Mucosa of descending colon (tissue), 3 donors: ENCODE measurements at regions not wholly inside any gene's neighbourhood (a gene's known extent, or its start where the extent isn't known, plus 50 kb on each side); places are given as distances from the start of the nearest gene placed in this dataset.

Source experiments
- ATAC-seq: fragments of 200-7000 bp; cut with Tn5 transposase; one replicate; pipeline ENCODE4 v1.9.1; 2020; ENCODE audit warnings: mild to moderate bottlenecking, moderate library complexity
- DNase-seq, 3 donors: peaks; one replicate each; pipeline ENCODE4 v3.0.0-alpha.2; 2020
- H3K36me3 ChIP-seq: fragments of 200-600 bp; one replicate; pipeline ENCODE4 v1.8.0; 2021; ENCODE audit warnings: low read depth, mild to moderate bottlenecking
- H3K4me1 ChIP-seq: fragments of 200-600 bp; one replicate; pipeline ENCODE4 v1.8.0; 2021; ENCODE audit warnings: low read depth, mild to moderate bottlenecking
- H3K4me3 ChIP-seq: fragments of 200-600 bp; one replicate; pipeline ENCODE4 v1.8.0; 2021; ENCODE audit warnings: mild to moderate bottlenecking
- H3K9me3 ChIP-seq: fragments of 200-600 bp; one replicate; pipeline ENCODE4 v1.8.0; 2021; ENCODE audit warnings: mild to moderate bottlenecking
- intact Hi-C, 2 donors: fragments of 100-400 bp; cut with DNase I in 1 of 2; cut with micrococcal nuclease in 1 of 2; formaldehyde crosslinking; loops; one replicate each; pipeline versions ENCODE4 v1.11.0 to v1.11.1; 2022; cut with DNase I, micrococcal nuclease
- TF ChIP-seq, protein P1 (sequence below): fragments of 200-600 bp; IDR thresholded peaks from one replicate; pipeline ENCODE4 v1.8.0; 2022; ENCODE audit warnings: antibody characterized with exemption, mild to moderate bottlenecking
- donor health status: DM: no; HTN: no; CAD: no; lungs with moderate emphysema.
- donor health status: DM: no; HTN: no; CAD: no.
- donor health status: DM: no; HTN: yes; CAD: no.

GRCh38 chr2:6043238-6043637, 351.1 kb downstream of the SOX11 start:
- no peak overlapping the region for H3K4me3 ChIP-seq
- no peak for DNase-seq
- no peak for ATAC-seq
- H3K36me3 ChIP-seq, result no peaks in the 10 kb centered on the region
- intact Hi-C loops, result no loop called here
- TF ChIP-seq, protein P1, sequence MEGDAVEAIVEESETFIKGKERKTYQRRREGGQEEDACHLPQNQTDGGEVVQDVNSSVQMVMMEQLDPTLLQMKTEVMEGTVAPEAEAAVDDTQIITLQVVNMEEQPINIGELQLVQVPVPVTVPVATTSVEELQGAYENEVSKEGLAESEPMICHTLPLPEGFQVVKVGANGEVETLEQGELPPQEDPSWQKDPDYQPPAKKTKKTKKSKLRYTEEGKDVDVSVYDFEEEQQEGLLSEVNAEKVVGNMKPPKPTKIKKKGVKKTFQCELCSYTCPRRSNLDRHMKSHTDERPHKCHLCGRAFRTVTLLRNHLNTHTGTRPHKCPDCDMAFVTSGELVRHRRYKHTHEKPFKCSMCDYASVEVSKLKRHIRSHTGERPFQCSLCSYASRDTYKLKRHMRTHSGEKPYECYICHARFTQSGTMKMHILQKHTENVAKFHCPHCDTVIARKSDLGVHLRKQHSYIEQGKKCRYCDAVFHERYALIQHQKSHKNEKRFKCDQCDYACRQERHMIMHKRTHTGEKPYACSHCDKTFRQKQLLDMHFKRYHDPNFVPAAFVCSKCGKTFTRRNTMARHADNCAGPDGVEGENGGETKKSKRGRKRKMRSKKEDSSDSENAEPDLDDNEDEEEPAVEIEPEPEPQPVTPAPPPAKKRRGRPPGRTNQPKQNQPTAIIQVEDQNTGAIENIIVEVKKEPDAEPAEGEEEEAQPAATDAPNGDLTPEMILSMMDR, result no peak
- H3K4me1 ChIP-seq, result no peaks in the 10 kb centered on the region
- H3K9me3 ChIP-seq, result no peaks in the 10 kb centered on the region

DNA sequence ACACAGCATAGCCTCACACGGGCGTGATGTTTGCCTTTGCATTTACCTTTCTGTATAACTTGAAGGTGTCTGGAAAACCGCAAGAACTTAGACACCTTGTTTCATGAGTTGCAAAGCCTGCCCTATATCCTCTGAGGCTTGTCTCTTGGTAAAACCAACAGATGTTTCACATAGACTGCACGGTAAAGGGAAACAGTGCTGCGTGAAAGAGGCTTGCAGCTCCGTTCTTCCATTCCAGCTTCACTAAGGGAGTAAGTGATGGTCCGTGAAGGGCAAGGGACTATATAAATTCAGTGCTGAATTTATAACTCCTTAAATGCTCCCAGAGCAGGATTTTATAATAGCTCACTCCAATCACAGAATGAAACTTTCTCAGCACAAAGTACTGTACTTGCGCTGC, 360.5 kb downstream of the SOX11 start:
- ATAC-seq, result no peak
- Histone ChIP-seq H3K4me1 (no peaks in the 10 kb centered on the region), H3K9me3 (no peaks in the 10 kb centered on the region), H3K36me3 (no peaks in the 10 kb centered on the region), H3K4me3 (no peak overlapping the region)
- no peak for DNase-seq
- TF ChIP-seq, protein P1, result no peak
- intact Hi-C loops, result no loop called here

GRCh38 chr2:6053743-6054142, 361.6 kb downstream of the SOX11 start:
- Histone ChIP-seq H3K36me3 (no peaks in the 10 kb centered on the region), H3K9me3 (no peaks in the 10 kb centered on the region), H3K4me3 (no peak overlapping the region), H3K4me1 (no peaks in the 10 kb centered on the region)
- ATAC-seq, result no peak
- TF ChIP-seq, protein P1, result no peak
- intact Hi-C loops, result no loop called here
- DNase-seq, result no peak

DNA sequence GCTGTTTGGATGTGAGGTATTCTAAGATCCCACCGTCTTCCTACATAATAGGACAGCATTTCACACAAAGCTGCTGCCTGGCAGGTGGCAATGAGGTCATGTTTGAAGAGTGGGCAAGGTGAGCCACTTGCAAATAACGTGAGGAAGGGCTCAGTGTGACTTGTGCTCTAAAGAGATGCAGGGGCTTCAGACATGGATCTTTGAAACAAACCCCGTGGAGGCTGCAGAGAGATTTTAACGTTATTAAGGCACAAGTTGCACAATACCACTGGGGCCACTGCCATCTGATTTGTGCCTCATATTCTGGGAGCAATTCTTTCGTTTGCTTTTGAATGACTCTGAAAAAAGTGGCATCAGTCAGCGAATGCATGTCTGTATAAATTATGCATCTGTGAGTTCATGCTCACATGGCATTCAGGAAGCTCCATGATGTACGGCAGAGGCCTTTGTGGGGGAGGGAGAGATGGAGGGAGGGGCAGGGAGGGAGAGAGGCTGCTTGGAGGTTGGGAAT, 362.0 kb downstream of the SOX11 start:
- Histone ChIP-seq H3K36me3 (no peaks in the 10 kb centered on the region), H3K9me3 (no peaks in the 10 kb centered on the region), H3K4me1 (no peaks in the 10 kb centered on the region), H3K4me3 (no peak overlapping the region)
- ATAC-seq, result no peak
- TF ChIP-seq, protein P1, result no peak
- intact Hi-C loops, result no loop called here
- no peak for DNase-seq

GRCh38 chr2:6060992-6061663, 368.9 kb downstream of the SOX11 start:
- DNase-seq, result no peak
- Histone ChIP-seq H3K36me3 (no peaks in the 10 kb centered on the region), H3K4me3 (no peak overlapping the region), H3K9me3 (no peaks in the 10 kb centered on the region), H3K4me1 (no peaks in the 10 kb centered on the region)
- no peak for ATAC-seq
- intact Hi-C loops, result no loop called here
- TF ChIP-seq, protein P1, result no peak
